Peyer's patch (tissue), 4 donors: ENCODE measurements at regions not wholly inside any gene's neighbourhood (a gene's known extent, or its start where the extent isn't known, plus 50 kb on each side); places are given as distances from the start of the nearest gene placed in this dataset.

Experiments used
- DNase-seq, 3 donors: peaks; one replicate each; pipeline ENCODE4 v3.0.0-alpha.2; 2017 to 2019
- H3K27ac ChIP-seq, 4 donors: fragments of 200-600 bp; sonication (generic); one replicate each; pipeline ENCODE4 v1.5.1; 2016 to 2019
- H3K27me3 ChIP-seq, 2 donors: fragments of 200-600 bp; sonication (generic); one replicate each; pipeline ENCODE4 v1.5.1; 2019
- H3K36me3 ChIP-seq, 3 donors: fragments of 200-600 bp; sonication (generic); one replicate each; pipeline ENCODE4 v1.5.1; 2016 to 2019
- H3K4me1 ChIP-seq, 4 donors: fragments of 200-600 bp; sonication (generic); one replicate each; pipeline ENCODE4 v1.5.1; 2016 to 2019
- H3K4me3 ChIP-seq, 4 donors: fragments of 200-600 bp; sonication (generic); 1 replicate in 3 of 4; 2 replicates in 1 of 4; pipeline ENCODE4 v1.5.1; 2016 to 2019; ENCODE audit warnings: mild to moderate bottlenecking in 1 of 4
- H3K9me3 ChIP-seq, 4 donors: fragments of 200-600 bp; sonication (generic); one replicate each; pipeline ENCODE4 v1.5.1; 2016 to 2019; ENCODE audit warnings: mild to moderate bottlenecking in 1 of 4
- POLR2A ChIP-seq, 2 donors: fragments of 450-650 bp; IDR thresholded peaks; one replicate each; pipeline ENCODE4 v1.5.1; 2017; ENCODE audit warnings: antibody characterized with exemption in 2 of 2, mild to moderate bottlenecking in 2 of 2, moderate library complexity in 2 of 2
- TF ChIP-seq, protein P1 (sequence below), 6 experiments: fragments of 450-650 bp in 4 of 6; fragments of 200-600 bp in 2 of 6; sonication (generic) in 1 of 6; IDR thresholded peaks; one replicate each; pipeline ENCODE4 v1.5.1; 2017 to 2019; ENCODE audit warnings: antibody characterized with exemption in 6 of 6, mild to moderate bottlenecking in 3 of 6, moderate library complexity in 1 of 6

GRCh38 chr9:2469681-2470221 lies 151.8 kb upstream of the VLDLR start:
- no peak for DNase-seq
- H3K4me1 ChIP-seq: no peaks in the 10 kb centered on the region
- no peak overlapping the region for H3K27ac ChIP-seq
- no peaks in the 10 kb centered on the region for H3K36me3 ChIP-seq
- no peak overlapping the region for H3K4me3 ChIP-seq
- no peak for TF ChIP-seq POLR2A (IDR thresholded peaks at IDR 0.05)
- TF ChIP-seq, protein P1, sequence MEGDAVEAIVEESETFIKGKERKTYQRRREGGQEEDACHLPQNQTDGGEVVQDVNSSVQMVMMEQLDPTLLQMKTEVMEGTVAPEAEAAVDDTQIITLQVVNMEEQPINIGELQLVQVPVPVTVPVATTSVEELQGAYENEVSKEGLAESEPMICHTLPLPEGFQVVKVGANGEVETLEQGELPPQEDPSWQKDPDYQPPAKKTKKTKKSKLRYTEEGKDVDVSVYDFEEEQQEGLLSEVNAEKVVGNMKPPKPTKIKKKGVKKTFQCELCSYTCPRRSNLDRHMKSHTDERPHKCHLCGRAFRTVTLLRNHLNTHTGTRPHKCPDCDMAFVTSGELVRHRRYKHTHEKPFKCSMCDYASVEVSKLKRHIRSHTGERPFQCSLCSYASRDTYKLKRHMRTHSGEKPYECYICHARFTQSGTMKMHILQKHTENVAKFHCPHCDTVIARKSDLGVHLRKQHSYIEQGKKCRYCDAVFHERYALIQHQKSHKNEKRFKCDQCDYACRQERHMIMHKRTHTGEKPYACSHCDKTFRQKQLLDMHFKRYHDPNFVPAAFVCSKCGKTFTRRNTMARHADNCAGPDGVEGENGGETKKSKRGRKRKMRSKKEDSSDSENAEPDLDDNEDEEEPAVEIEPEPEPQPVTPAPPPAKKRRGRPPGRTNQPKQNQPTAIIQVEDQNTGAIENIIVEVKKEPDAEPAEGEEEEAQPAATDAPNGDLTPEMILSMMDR (IDR thresholded peaks at IDR 0.05): no peak
- no peaks in the 10 kb centered on the region for H3K27me3 ChIP-seq
- H3K9me3 ChIP-seq: no peaks in the 10 kb centered on the region

GRCh38 chr9:2473681-2474080 lies 147.9 kb upstream of the VLDLR start:
- no peaks in the 10 kb centered on the region for H3K27me3 ChIP-seq
- TF ChIP-seq, protein P1 (IDR thresholded peaks at IDR 0.05): no peak
- TF ChIP-seq POLR2A (IDR thresholded peaks at IDR 0.05): no peak
- DNase-seq: no peak
- no peaks in the 10 kb centered on the region for H3K36me3 ChIP-seq
- no peak overlapping the region for H3K27ac ChIP-seq
- H3K4me3 ChIP-seq: no peak overlapping the region
- no peaks in the 10 kb centered on the region for H3K4me1 ChIP-seq
- no peaks in the 10 kb centered on the region for H3K9me3 ChIP-seq

DNA sequence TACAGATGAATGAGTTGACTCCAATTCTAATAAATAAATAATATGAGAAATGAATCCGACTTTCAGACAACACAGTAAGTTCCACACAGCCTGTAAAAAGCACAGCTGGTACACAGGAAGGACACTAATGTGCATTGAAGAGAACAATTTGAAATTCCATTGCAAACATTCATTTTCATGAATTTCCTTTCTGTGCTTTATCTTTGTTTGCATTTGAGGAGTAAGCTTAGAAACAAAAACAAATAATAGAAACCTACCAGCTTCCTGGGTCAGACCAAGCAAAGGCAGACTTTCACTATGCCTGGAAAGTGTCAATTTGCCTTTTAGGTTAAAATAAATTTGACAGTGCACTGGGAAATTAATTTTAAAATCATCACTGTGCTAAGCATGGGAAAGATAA lies 143.8 kb upstream of the VLDLR start:
- no peaks in the 10 kb centered on the region for H3K36me3 ChIP-seq
- H3K27me3 ChIP-seq: no peaks in the 10 kb centered on the region
- H3K4me3 ChIP-seq: no peak overlapping the region
- DNase-seq: no peak
- no peak overlapping the region for H3K27ac ChIP-seq
- H3K9me3 ChIP-seq: no peaks in the 10 kb centered on the region
- no peak for TF ChIP-seq POLR2A (IDR thresholded peaks at IDR 0.05)
- TF ChIP-seq, protein P1 (IDR thresholded peaks at IDR 0.05): no peak
- no peaks in the 10 kb centered on the region for H3K4me1 ChIP-seq

DNA sequence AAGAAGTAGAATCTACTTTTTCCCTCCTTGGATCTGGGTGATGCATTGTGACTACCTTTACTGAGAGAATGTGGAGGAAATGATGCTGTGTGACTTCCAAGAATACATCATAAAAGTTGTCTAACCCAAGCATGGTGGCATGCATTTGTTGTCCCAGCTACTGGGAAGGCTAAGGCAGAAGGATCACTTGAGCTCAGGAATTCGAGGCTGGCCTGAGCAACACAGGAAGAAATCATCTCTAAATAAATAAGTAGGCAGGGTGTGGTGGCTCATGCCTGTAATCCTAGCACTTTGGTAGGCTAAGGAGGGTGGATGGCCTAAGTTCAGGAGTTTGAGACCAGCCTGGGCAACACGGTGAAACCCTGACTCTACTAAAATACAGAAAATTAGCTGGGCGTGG lies 143.2 kb upstream of the VLDLR start:
- no peak overlapping the region for H3K4me3 ChIP-seq
- H3K9me3 ChIP-seq: no peaks in the 10 kb centered on the region
- H3K4me1 ChIP-seq: no peaks in the 10 kb centered on the region
- DNase-seq: no peak
- no peaks in the 10 kb centered on the region for H3K36me3 ChIP-seq
- TF ChIP-seq, protein P1 (IDR thresholded peaks at IDR 0.05): no peak
- TF ChIP-seq POLR2A (IDR thresholded peaks at IDR 0.05): no peak
- no peak overlapping the region for H3K27ac ChIP-seq
- no peaks in the 10 kb centered on the region for H3K27me3 ChIP-seq

DNA sequence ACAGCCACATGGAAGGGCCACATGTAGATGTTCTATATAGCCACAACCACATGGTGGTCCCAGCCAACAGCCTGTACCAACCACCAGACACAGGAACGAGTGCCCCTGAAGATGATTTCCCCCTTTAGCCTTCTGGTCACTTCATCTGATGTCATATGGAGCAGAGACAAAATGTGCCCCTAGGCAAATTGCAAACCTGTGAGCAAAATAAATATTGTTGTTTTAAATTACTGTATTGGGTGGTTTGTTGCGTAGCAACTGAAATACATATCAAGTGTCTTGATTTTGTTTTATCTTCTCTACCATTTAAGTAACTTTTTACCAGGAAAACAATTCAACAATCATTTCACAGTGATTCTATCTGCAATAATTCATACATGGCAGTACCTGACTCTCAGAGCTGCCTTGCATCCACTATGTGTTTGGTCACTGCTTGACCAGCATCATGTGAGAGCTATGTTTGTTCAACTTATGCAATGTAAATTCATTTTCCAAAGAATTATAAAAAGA lies 142.5 kb upstream of the VLDLR start:
- TF ChIP-seq POLR2A (IDR thresholded peaks at IDR 0.05): no peak
- TF ChIP-seq, protein P1 (IDR thresholded peaks at IDR 0.05): no peak
- Histone ChIP-seq H3K4me1 (no peaks in the 10 kb centered on the region), H3K9me3 (no peaks in the 10 kb centered on the region), H3K27ac (no peak overlapping the region), H3K36me3 (no peaks in the 10 kb centered on the region), H3K4me3 (no peak overlapping the region), H3K27me3 (no peaks in the 10 kb centered on the region)
- DNase-seq: no peak
